ENCODE measurements at regions not wholly inside any gene's neighbourhood (a gene's known extent, or its start where the extent isn't known, plus 50 kb on each side); places are given as distances from the start of the nearest gene placed in this dataset.

GRCh38 chr16:86429663-86430062 lies 80.7 kb upstream of the FOXF1 start:
- DNase-seq (ENCODE audit: low read depth in 2 of 2): no peak

GRCh38 chr16:86430814-86431213 lies 79.5 kb upstream of the FOXF1 start:
- no peak for DNase-seq (ENCODE audit: low read depth in 2 of 2)

GRCh38 chr16:86431540-86431939 lies 78.8 kb upstream of the FOXF1 start:
- no peak for DNase-seq (ENCODE audit: low read depth in 2 of 2)

- no peak for DNase-seq (ENCODE audit: low read depth in 2 of 2)
Measured at GRCh38 chr16:86432048-86432447, 78.3 kb upstream of the FOXF1 start.

- DNase-seq (ENCODE audit: low read depth in 2 of 2): no peak
Measured at GRCh38 chr16:86432691-86433090, 77.6 kb upstream of the FOXF1 start.

GRCh38 chr16:86436466-86437185 lies 73.7 kb upstream of the FOXF1 start:
- DNase-seq (ENCODE audit: low read depth in 2 of 2): no peak

GRCh38 chr16:86437348-86437747 lies 73.0 kb upstream of the FOXF1 start:
- DNase-seq (ENCODE audit: low read depth in 2 of 2): no peak

- no peak for DNase-seq (ENCODE audit: low read depth in 2 of 2)
Measured at GRCh38 chr16:86442703-86443102, 67.6 kb upstream of the FOXF1 start.

GRCh38 chr16:86443508-86444147 lies 66.7 kb upstream of the FOXF1 start:
- no peak for DNase-seq (ENCODE audit: low read depth in 2 of 2)

- no peak for DNase-seq (ENCODE audit: low read depth in 2 of 2)
Measured at GRCh38 chr16:86444261-86444660, 66.1 kb upstream of the FOXF1 start.

- no peak for DNase-seq (ENCODE audit: low read depth in 2 of 2)
Measured at GRCh38 chr16:86444661-86445060, 65.7 kb upstream of the FOXF1 start.

GRCh38 chr16:86446279-86446678 lies 64.0 kb upstream of the FOXF1 start:
- no peak for DNase-seq (ENCODE audit: low read depth in 2 of 2)

GRCh38 chr16:86447228-86447627 lies 63.1 kb upstream of the FOXF1 start:
- DNase-seq (ENCODE audit: low read depth in 2 of 2): no peak

- DNase-seq (ENCODE audit: low read depth in 2 of 2): no peak
Measured at GRCh38 chr16:86448306-86448890, 61.9 kb upstream of the FOXF1 start.

- no peak for DNase-seq (ENCODE audit: low read depth in 2 of 2)
Measured at GRCh38 chr16:86449446-86450095, 60.8 kb upstream of the FOXF1 start.

- DNase-seq (ENCODE audit: low read depth in 2 of 2): no peak
Measured at GRCh38 chr16:86450691-86451090, 59.6 kb upstream of the FOXF1 start.

GRCh38 chr16:86452451-86452850 lies 57.9 kb upstream of the FOXF1 start:
- no peak for DNase-seq (ENCODE audit: low read depth in 2 of 2)

- DNase-seq (ENCODE audit: low read depth in 2 of 2): peak; percentile 93 to 94
Measured at GRCh38 chr16:86455116-86455515, 55.2 kb upstream of the FOXF1 start.

- peak; percentile 21 to 26 for DNase-seq (ENCODE audit: low read depth in 2 of 2)
Measured at GRCh38 chr16:86455640-86456039, 54.7 kb upstream of the FOXF1 start.

- peak; percentile 92 for DNase-seq (ENCODE audit: low read depth in 2 of 2)
Measured at GRCh38 chr16:86457501-86458148, 52.7 kb upstream of the FOXF1 start.

- no peak for DNase-seq (ENCODE audit: low read depth in 2 of 2)
Measured at GRCh38 chr16:86458149-86458777, 52.1 kb upstream of the FOXF1 start.

- no peak for DNase-seq (ENCODE audit: low read depth in 2 of 2)
Measured at GRCh38 chr16:86459266-86459665, 51.1 kb upstream of the FOXF1 start.

Measured in fibroblast of skin of left quadriceps (primary cell).